Activated CD8-positive, alpha-beta T cell treated with anti-CD3 and anti-CD28 coated beads for 36 hours (primary cell): ENCODE measurements at regions not wholly inside any gene's neighbourhood (a gene's known extent, or its start where the extent isn't known, plus 50 kb on each side); places are given as distances from the start of the nearest gene placed in this dataset.
A peak's percentile ranks its signal among the peaks of the same experiment; 100 is the strongest.

ENCODE experiments used
- ATAC-seq: fragments of 200-7000 bp; cut with Tn5 transposase; one replicate; pipeline ENCODE4 v1.10.0; 2021; ENCODE audit warnings: mild to moderate bottlenecking, moderate library complexity
- CTCF ChIA-PET: fragments of 350-600 bp; sonication (Branson Sonifier 250); formaldehyde crosslinking; loops from one replicate; lab custom pipeline; 2021; ENCODE audit warnings: antibody characterized with exemption; lab: Charles Lee
- POLR2A ChIA-PET: fragments of 350-600 bp; sonication (Branson Sonifier 250); formaldehyde crosslinking; loops from one replicate; lab custom pipeline; 2021; ENCODE audit warnings: antibody characterized with exemption; lab: Charles Lee
- DNase-seq: peaks from one replicate; pipeline ENCODE4 v3.0.0-alpha.2; 2020
- H3K27ac Mint-ChIP-seq: one replicate; pipeline ENCODE4 v1.8.0; 2021; ENCODE audit warnings: mild to moderate bottlenecking, mixed read lengths
- H3K27me3 Mint-ChIP-seq: one replicate; pipeline ENCODE4 v1.8.0; 2021; ENCODE audit warnings: mixed read lengths
- H3K36me3 Mint-ChIP-seq: one replicate; pipeline ENCODE4 v1.8.0; 2021; ENCODE audit warnings: low read depth, mixed read lengths
- H3K4me1 Mint-ChIP-seq: one replicate; pipeline ENCODE4 v1.8.0; 2021; ENCODE audit warnings: low read depth, mixed read lengths
- H3K4me3 Mint-ChIP-seq: one replicate; pipeline ENCODE4 v1.8.0; 2021; ENCODE audit warnings: mild to moderate bottlenecking, moderate library complexity, mixed read lengths
- H3K9me3 Mint-ChIP-seq: one replicate; pipeline ENCODE4 v1.8.0; 2021; ENCODE audit warnings: mixed read lengths
- CTCF ChIP-seq: fragments of 200-600 bp; IDR thresholded peaks from one replicate; pipeline ENCODE4 v1.8.0; 2022; ENCODE audit warnings: antibody characterized with exemption, mild to moderate bottlenecking
- intact Hi-C: fragments of 100-400 bp; cut with micrococcal nuclease; formaldehyde crosslinking; loops from one replicate; pipeline ENCODE4 v1.10.0; 2022

- Mint-ChIP-seq H3K27ac (no peak overlapping the region), H3K36me3 (no peaks in the 10 kb centered on the region), H3K9me3 (no peaks in the 10 kb centered on the region), H3K4me3 (no peak overlapping the region), H3K27me3 (peaks cover 52% of the 10 kb centered on the region), H3K4me1 (peaks cover 25% of the 10 kb centered on the region)
- no peak for ATAC-seq
- ChIA-PET POLR2A (interaction anchor here (0.6 kb wide), 1 partner anchor 274 kb away, joined by 3 read pairs; no protein-coding TSS in a partner anchor), CTCF (interaction anchor here (0.6 to 1.1 kb wide), 2 partner anchors 280 to 382 kb away, joined by 3 read pairs; no protein-coding TSS in a partner anchor)
- DNase-seq, result peak; percentile 4
- intact Hi-C loops, result no loop called here
- TF ChIP-seq CTCF, result no peak
Measured at GRCh38 chr10:23696476-23696875, 257.6 kb downstream of the OTUD1 start.

GRCh38 chr10:23702977-23703414, 264.1 kb downstream of the OTUD1 start:
- POLR2A ChIA-PET, result interaction anchor here (0.7 kb wide), 2 partner anchors 18 to 327 kb away, joined by 3 read pairs; no protein-coding TSS in a partner anchor
- H3K4me3 Mint-ChIP-seq, result no peak overlapping the region

GRCh38 chr10:23715363-23715762, 276.5 kb downstream of the OTUD1 start:
- peaks cover 3% of the 10 kb centered on the region for H3K4me1 Mint-ChIP-seq
- DNase-seq (no peak), ATAC-seq (no peak)
- H3K9me3 Mint-ChIP-seq, result no peaks in the 10 kb centered on the region
- H3K4me3 Mint-ChIP-seq, result no peak overlapping the region
- peaks cover 5% of the 10 kb centered on the region for H3K27me3 Mint-ChIP-seq
- POLR2A ChIA-PET, result no interaction called here
- H3K27ac Mint-ChIP-seq, result no peak overlapping the region
- intact Hi-C loops, result no loop called here
- H3K36me3 Mint-ChIP-seq, result no peaks in the 10 kb centered on the region
- TF ChIP-seq CTCF, result no peak
- CTCF ChIA-PET, result interaction anchor here (1.2 kb wide), 1 partner anchor 199 kb away, joined by 3 read pairs; no protein-coding TSS in a partner anchor

More at GRCh38 chr10:23702977-23703414, 264.1 kb downstream of the OTUD1 start:
- CTCF ChIA-PET, result interaction anchor here (0.9 to 2.8 kb wide), 4 partner anchors 187 to 410 kb away, joined by 4 to 12 read pairs (median 8); no protein-coding TSS in a partner anchor
- Mint-ChIP-seq H3K27me3 (peaks cover 19% of the 10 kb centered on the region), H3K36me3 (no peaks in the 10 kb centered on the region), H3K27ac (no peak overlapping the region), H3K9me3 (no peaks in the 10 kb centered on the region), H3K4me1 (no peaks in the 10 kb centered on the region)
- ATAC-seq (peak; percentile 90), DNase-seq (peak; percentile 78)
- TF ChIP-seq CTCF, result peak; percentile 71
- intact Hi-C loops, result loop anchor here (5.0 kb wide), 3 partner anchors 166 to 391 kb away; no protein-coding TSS in a partner anchor

GRCh38 chr10:23717913-23718312, 279.0 kb downstream of the OTUD1 start:
- intact Hi-C loops, result no loop called here
- ChIA-PET POLR2A (no interaction called here), CTCF (no interaction called here)
- no peak overlapping the region for H3K27ac Mint-ChIP-seq
- no peak for TF ChIP-seq CTCF
- ATAC-seq (no peak), DNase-seq (no peak)
- peaks cover 3% of the 10 kb centered on the region for H3K4me1 Mint-ChIP-seq
- H3K9me3 Mint-ChIP-seq, result peaks cover 4% of the 10 kb centered on the region
- H3K36me3 Mint-ChIP-seq, result no peaks in the 10 kb centered on the region
- no peak overlapping the region for H3K4me3 Mint-ChIP-seq
- peaks cover 5% of the 10 kb centered on the region for H3K27me3 Mint-ChIP-seq

GRCh38 chr10:23718946-23719345, 280.1 kb downstream of the OTUD1 start:
- POLR2A ChIA-PET, result interaction anchor here (0.6 kb wide), 1 partner anchor 414 kb away, joined by 4 read pairs; no protein-coding TSS in a partner anchor
- no peak for TF ChIP-seq CTCF
- Mint-ChIP-seq H3K36me3 (no peaks in the 10 kb centered on the region), H3K27ac (no peak overlapping the region), H3K4me3 (no peak overlapping the region), H3K4me1 (peaks cover 6% of the 10 kb centered on the region), H3K9me3 (peaks cover 4% of the 10 kb centered on the region), H3K27me3 (peaks cover 8% of the 10 kb centered on the region)
- DNase-seq (no peak), ATAC-seq (no peak)
- CTCF ChIA-PET, result no interaction called here
- intact Hi-C loops, result no loop called here
